Right lobe of liver (tissue), 6 donors: ENCODE measurements at regions not wholly inside any gene's neighbourhood (a gene's known extent, or its start where the extent isn't known, plus 50 kb on each side); places are given as distances from the start of the nearest gene placed in this dataset.

Experiments used
- ATAC-seq, 4 donors: fragments of 200-7000 bp; cut with Tn5 transposase; one replicate each; pipeline ENCODE4 v1.9.1; 2020; ENCODE audit warnings: mild to moderate bottlenecking in 4 of 4, moderate library complexity in 4 of 4
- DNase-seq, 3 donors: peaks; one replicate each; pipeline ENCODE4 v3.0.0-alpha.2; 2020
- H3K27ac ChIP-seq, 3 donors: fragments of 200-600 bp; one replicate each; pipeline ENCODE4 v1.8.0; 2022
- H3K27me3 ChIP-seq, 2 donors: fragments of 200-600 bp; one replicate each; pipeline ENCODE4 v1.8.0; 2022
- H3K36me3 ChIP-seq, 4 donors: fragments of 200-600 bp; sonication (generic) in 1 of 4; one replicate each; pipeline versions ENCODE4 v1.5.1 to v1.8.0; 2017 to 2022; ENCODE audit warnings: control low read depth in 1 of 4
- H3K4me1 ChIP-seq, 4 donors: fragments of 200-600 bp; sonication (generic) in 1 of 4; one replicate each; pipeline versions ENCODE4 v1.5.1 to v1.8.0; 2017 to 2022; ENCODE audit warnings: control low read depth in 1 of 4
- H3K4me3 ChIP-seq, 3 donors: fragments of 200-600 bp; one replicate each; pipeline ENCODE4 v1.8.0; 2022
- H3K9me3 ChIP-seq, 4 donors: fragments of 200-600 bp; sonication (generic) in 1 of 4; one replicate each; pipeline versions ENCODE4 v1.5.1 to v1.8.0; 2017 to 2022; ENCODE audit warnings: control low read depth in 1 of 4
- POLR2A ChIP-seq: fragments of 450-650 bp; IDR thresholded peaks from one replicate; pipeline ENCODE4 v1.6.1; 2017; ENCODE audit warnings: antibody characterized with exemption, mild to moderate bottlenecking
- WGBS: methylation state at CpG from one replicate; pipeline ENCODE4 v1.1.6; 2018; ENCODE audit warnings: low coverage, low lambda C conversion rate; ENCODE audit not compliant: insufficient coverage; ENCODE audit errors: missing lambda C conversion rate; 5-methylcytosine and 5-hydroxymethylcytosine counted together
- intact Hi-C, 2 donors: fragments of 100-400 bp; cut with DNase I; formaldehyde crosslinking; loops; one replicate each; pipeline versions ENCODE4 v1.11.2 to v1.14.1; 2022
- TF ChIP-seq, protein P1 (sequence below), 4 donors: fragments of 200-600 bp in 3 of 4; fragments of 450-650 bp in 1 of 4; IDR thresholded peaks; one replicate each; pipeline versions ENCODE4 v1.5.1 to v1.8.0; 2016 to 2022; ENCODE audit warnings: antibody characterized with exemption in 4 of 4, mild to moderate bottlenecking in 2 of 4
- donor health status: DM: no; HTN: yes; CAD: no.
- donor health status: DM: no; HTN: no; CAD: no.
- donor health status: DM: no; HTN: no; CAD: no.
- donor health status: DM: no; HTN: yes; CAD: no.
- donor health status: DM: no; HTN: yes; CAD: no.

- Histone ChIP-seq H3K27ac (no peak overlapping the region), H3K9me3 (no peaks in the 10 kb centered on the region), H3K4me3 (no peak overlapping the region), H3K27me3 (no peaks in the 10 kb centered on the region), H3K36me3 (no peaks in the 10 kb centered on the region), H3K4me1 (no peaks in the 10 kb centered on the region)
- 48% methylated on average over 1 of the region's 1 CpG for WGBS
- TF ChIP-seq, protein P1, sequence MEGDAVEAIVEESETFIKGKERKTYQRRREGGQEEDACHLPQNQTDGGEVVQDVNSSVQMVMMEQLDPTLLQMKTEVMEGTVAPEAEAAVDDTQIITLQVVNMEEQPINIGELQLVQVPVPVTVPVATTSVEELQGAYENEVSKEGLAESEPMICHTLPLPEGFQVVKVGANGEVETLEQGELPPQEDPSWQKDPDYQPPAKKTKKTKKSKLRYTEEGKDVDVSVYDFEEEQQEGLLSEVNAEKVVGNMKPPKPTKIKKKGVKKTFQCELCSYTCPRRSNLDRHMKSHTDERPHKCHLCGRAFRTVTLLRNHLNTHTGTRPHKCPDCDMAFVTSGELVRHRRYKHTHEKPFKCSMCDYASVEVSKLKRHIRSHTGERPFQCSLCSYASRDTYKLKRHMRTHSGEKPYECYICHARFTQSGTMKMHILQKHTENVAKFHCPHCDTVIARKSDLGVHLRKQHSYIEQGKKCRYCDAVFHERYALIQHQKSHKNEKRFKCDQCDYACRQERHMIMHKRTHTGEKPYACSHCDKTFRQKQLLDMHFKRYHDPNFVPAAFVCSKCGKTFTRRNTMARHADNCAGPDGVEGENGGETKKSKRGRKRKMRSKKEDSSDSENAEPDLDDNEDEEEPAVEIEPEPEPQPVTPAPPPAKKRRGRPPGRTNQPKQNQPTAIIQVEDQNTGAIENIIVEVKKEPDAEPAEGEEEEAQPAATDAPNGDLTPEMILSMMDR (IDR thresholded peaks at IDR 0.05), result no peak
- no peak for TF ChIP-seq POLR2A
- DNase-seq (no peak), ATAC-seq (no peak)
- intact Hi-C loops, result no loop called here
Measured at GRCh38 chr15:97890307-97890706, 70.2 kb upstream of the ARRDC4 start.

DNA sequence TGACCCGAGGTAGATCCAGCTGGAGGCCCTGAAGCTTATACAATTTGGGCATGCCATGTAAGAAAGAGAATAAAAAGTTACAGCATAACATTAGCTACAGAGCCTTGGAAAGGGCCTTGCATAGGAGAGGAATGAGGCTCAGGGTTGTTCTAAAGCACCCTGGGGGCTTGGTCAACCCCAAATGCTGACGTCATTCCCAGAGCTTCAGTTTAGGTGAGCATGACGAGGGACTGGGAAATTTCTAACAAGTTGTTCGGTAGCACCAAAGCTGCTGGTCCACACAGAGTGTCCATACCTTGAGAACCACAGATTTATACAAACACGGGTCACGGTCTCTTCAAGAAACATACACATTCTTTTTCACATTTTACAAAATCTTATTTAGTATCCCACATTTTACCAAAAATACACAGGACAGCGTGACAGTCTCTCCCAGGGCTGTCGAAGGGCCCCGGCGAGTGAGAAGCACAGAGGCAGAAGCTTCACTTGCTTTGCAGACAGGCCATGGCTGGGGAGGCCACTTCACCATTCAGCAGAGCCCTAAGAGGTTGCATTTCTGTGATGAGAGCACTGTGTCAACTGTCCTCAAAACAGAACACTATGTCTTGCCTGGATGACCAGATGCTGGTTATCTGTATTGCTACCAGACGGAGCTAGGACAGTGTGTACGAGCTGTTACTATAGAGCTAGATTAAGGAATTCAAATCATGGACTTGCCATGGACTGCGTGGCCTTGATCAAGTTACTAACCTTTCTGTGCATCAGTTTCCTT, 68.2 kb upstream of the ARRDC4 start:
- H3K27me3 ChIP-seq, result no peaks in the 10 kb centered on the region
- intact Hi-C loops, result no loop called here
- H3K36me3 ChIP-seq, result no peaks in the 10 kb centered on the region
- ATAC-seq (no peak), DNase-seq (no peak)
- H3K4me3 ChIP-seq, result no peak overlapping the region
- no peak for TF ChIP-seq POLR2A
- TF ChIP-seq, protein P1 (IDR thresholded peaks at IDR 0.05), result no peak
- no peaks in the 10 kb centered on the region for H3K9me3 ChIP-seq
- H3K27ac ChIP-seq, result no peak overlapping the region
- H3K4me1 ChIP-seq, result no peaks in the 10 kb centered on the region
- WGBS, result 65% methylated on average over 13 of the region's 13 CpGs

- H3K4me1 ChIP-seq, result peaks cover 0 to 5% (median 0%) of the 10 kb centered on the region in 4 donors
- TF ChIP-seq, protein P1 (IDR thresholded peaks at IDR 0.05), result no peak
- no peak for TF ChIP-seq POLR2A
- no peak overlapping the region for H3K4me3 ChIP-seq
- H3K36me3 ChIP-seq, result no peaks in the 10 kb centered on the region
- no peak overlapping the region for H3K27ac ChIP-seq
- WGBS, result 30% methylated on average over 5 of the region's 5 CpGs
- ATAC-seq, result no peak
- intact Hi-C loops, result no loop called here
- no peaks in the 10 kb centered on the region for H3K27me3 ChIP-seq
- no peak for DNase-seq
- H3K9me3 ChIP-seq, result no peaks in the 10 kb centered on the region
Measured at GRCh38 chr15:97893967-97894366, 66.5 kb upstream of the ARRDC4 start.

GRCh38 chr15:97899981-97900380, 60.5 kb upstream of the ARRDC4 start:
- no peaks in the 10 kb centered on the region for H3K36me3 ChIP-seq
- H3K4me1 ChIP-seq, result peaks cover 0 to 7% (median 0%) of the 10 kb centered on the region in 4 donors
- no peaks in the 10 kb centered on the region for H3K9me3 ChIP-seq
- ATAC-seq (no peak), DNase-seq (no peak)
- no peak overlapping the region for H3K27ac ChIP-seq
- H3K27me3 ChIP-seq, result peaks cover 0 to 11% of the 10 kb centered on the region in 2 donors
- H3K4me3 ChIP-seq, result no peak overlapping the region
- 55% methylated on average over 4 of the region's 5 CpGs for WGBS
- TF ChIP-seq POLR2A, result no peak
- TF ChIP-seq, protein P1 (IDR thresholded peaks at IDR 0.05), result no peak
- intact Hi-C loops, result loop anchor here (10.0 kb wide), 2 partner anchors 275 to 395 kb away; no protein-coding TSS in a partner anchor
